ENCODE measurements at regions not wholly inside any gene's neighbourhood (a gene's known extent, or its start where the extent isn't known, plus 50 kb on each side); places are given as distances from the start of the nearest gene placed in this dataset.

DNA sequence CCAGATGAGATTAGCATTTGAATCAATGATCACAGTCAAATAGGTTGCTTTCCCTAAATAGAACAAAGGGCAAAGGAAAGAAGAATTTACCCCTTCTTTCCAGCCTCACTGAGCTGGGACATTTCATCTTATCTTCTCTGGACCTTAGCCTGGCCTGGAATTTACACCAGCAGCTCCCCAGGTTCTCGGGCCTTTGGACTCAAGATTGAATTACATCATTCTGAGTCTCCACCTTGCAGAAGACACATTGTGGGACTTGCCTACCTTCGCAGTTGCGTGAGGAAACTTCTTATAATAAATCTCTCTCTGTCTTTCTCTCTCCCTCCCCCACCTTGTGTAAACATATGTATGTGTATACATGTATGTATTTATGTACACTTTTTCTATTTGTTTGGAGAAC, 732.4 kb downstream of the IPMK start:
- Mint-ChIP-seq H3K36me3 (no peaks in the 10 kb centered on the region), H3K9me3 (no peaks in the 10 kb centered on the region), H3K4me3 (no peak overlapping the region), H3K4me1 (ENCODE audit: unreplicated experiment) (no peaks in the 10 kb centered on the region), H3K27me3 (no peaks in the 10 kb centered on the region), H3K27ac (no peak overlapping the region)
- DNase-seq (ENCODE audit: extremely low spot score, unreplicated experiment) = no peak
- TF ChIP-seq, protein P1, sequence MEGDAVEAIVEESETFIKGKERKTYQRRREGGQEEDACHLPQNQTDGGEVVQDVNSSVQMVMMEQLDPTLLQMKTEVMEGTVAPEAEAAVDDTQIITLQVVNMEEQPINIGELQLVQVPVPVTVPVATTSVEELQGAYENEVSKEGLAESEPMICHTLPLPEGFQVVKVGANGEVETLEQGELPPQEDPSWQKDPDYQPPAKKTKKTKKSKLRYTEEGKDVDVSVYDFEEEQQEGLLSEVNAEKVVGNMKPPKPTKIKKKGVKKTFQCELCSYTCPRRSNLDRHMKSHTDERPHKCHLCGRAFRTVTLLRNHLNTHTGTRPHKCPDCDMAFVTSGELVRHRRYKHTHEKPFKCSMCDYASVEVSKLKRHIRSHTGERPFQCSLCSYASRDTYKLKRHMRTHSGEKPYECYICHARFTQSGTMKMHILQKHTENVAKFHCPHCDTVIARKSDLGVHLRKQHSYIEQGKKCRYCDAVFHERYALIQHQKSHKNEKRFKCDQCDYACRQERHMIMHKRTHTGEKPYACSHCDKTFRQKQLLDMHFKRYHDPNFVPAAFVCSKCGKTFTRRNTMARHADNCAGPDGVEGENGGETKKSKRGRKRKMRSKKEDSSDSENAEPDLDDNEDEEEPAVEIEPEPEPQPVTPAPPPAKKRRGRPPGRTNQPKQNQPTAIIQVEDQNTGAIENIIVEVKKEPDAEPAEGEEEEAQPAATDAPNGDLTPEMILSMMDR (conservative IDR thresholded peaks at IDR 0.05) = no peak

- Mint-ChIP-seq H3K36me3 (no peaks in the 10 kb centered on the region), H3K27me3 (no peaks in the 10 kb centered on the region), H3K27ac (no peak overlapping the region), H3K9me3 (no peaks in the 10 kb centered on the region), H3K4me1 (ENCODE audit: unreplicated experiment) (no peaks in the 10 kb centered on the region), H3K4me3 (no peak overlapping the region)
- DNase-seq (ENCODE audit: extremely low spot score, unreplicated experiment) = no peak
- TF ChIP-seq, protein P1 (conservative IDR thresholded peaks at IDR 0.05) = no peak
These were observed 754.1 kb downstream of the IPMK start for GRCh38 chr10:57513637-57514036.

- Mint-ChIP-seq H3K27ac (no peak overlapping the region), H3K27me3 (no peaks in the 10 kb centered on the region), H3K4me1 (ENCODE audit: unreplicated experiment) (no peaks in the 10 kb centered on the region), H3K36me3 (no peaks in the 10 kb centered on the region), H3K4me3 (no peak overlapping the region), H3K9me3 (no peaks in the 10 kb centered on the region)
- no peak for DNase-seq (ENCODE audit: extremely low spot score, unreplicated experiment)
- TF ChIP-seq, protein P1 (conservative IDR thresholded peaks at IDR 0.05) = no peak
These were observed 759.9 kb downstream of the IPMK start for GRCh38 chr10:57507788-57508187.

- no peaks in the 10 kb centered on the region for H3K36me3 Mint-ChIP-seq
These were observed 761.1 kb downstream of the IPMK start for GRCh38 chr10:57506414-57507094.

GRCh38 chr10:57494486-57494885, 773.2 kb downstream of the IPMK start:
- no peak overlapping the region for H3K4me3 Mint-ChIP-seq
- TF ChIP-seq, protein P1 (conservative IDR thresholded peaks at IDR 0.05) = no peak
- no peak for DNase-seq (ENCODE audit: extremely low spot score, unreplicated experiment)
- no peaks in the 10 kb centered on the region for H3K9me3 Mint-ChIP-seq
- H3K4me1 Mint-ChIP-seq (ENCODE audit: unreplicated experiment) = no peaks in the 10 kb centered on the region
- H3K36me3 Mint-ChIP-seq = no peaks in the 10 kb centered on the region
- no peaks in the 10 kb centered on the region for H3K27me3 Mint-ChIP-seq
- H3K27ac Mint-ChIP-seq = no peak overlapping the region

More at GRCh38 chr10:57506414-57507094, 761.1 kb downstream of the IPMK start:
- no peak overlapping the region for H3K4me3 Mint-ChIP-seq
- DNase-seq (ENCODE audit: extremely low spot score, unreplicated experiment) = no peak
- no peaks in the 10 kb centered on the region for H3K4me1 Mint-ChIP-seq (ENCODE audit: unreplicated experiment)
- no peak overlapping the region for H3K27ac Mint-ChIP-seq
- no peaks in the 10 kb centered on the region for H3K9me3 Mint-ChIP-seq
- TF ChIP-seq, protein P1 (conservative IDR thresholded peaks at IDR 0.05) = no peak
- no peaks in the 10 kb centered on the region for H3K27me3 Mint-ChIP-seq
